Body of pancreas (tissue), 4 donors: ENCODE measurements at regions not wholly inside any gene's neighbourhood (a gene's known extent, or its start where the extent isn't known, plus 50 kb on each side); places are given as distances from the start of the nearest gene placed in this dataset.

Experiments
- ATAC-seq: fragments of 150-250 bp; one replicate; pipeline ENCODE4 v1.9.1; 2016
- DNase-seq, 4 donors: peaks; one replicate each; pipeline ENCODE4 v3.0.0-alpha.2; 2019
- H3K27ac ChIP-seq, 4 donors: fragments of 200-600 bp; sonication (generic); 1 replicate in 3 of 4; 2 replicates in 1 of 4; pipeline versions ENCODE4 v1.5.1 to v1.6.1; 2016 to 2019; ENCODE audit warnings: mild to moderate bottlenecking in 1 of 4, mixed read lengths in 1 of 4, moderate library complexity in 1 of 4
- H3K27me3 ChIP-seq, 2 donors: fragments of 200-600 bp; sonication (generic); one replicate each; pipeline ENCODE4 v1.6.0; 2016; ENCODE audit warnings: mild to moderate bottlenecking in 1 of 2
- H3K36me3 ChIP-seq, 2 donors: fragments of 200-600 bp; sonication (generic); replicated peaks in 1 of 2; 2 replicates each; pipeline ENCODE4 v1.5.1; 2016; ENCODE audit warnings: low read depth in 2 of 2; ENCODE audit not compliant: insufficient read depth in 1 of 2
- H3K4me1 ChIP-seq: fragments of 200-600 bp; sonication (generic); one replicate; pipeline ENCODE4 v1.6.0; 2016
- H3K4me3 ChIP-seq, 2 donors: fragments of 200-600 bp; sonication (generic); 1 replicate in 1 of 2; 2 replicates in 1 of 2; pipeline ENCODE4 v1.5.1; 2016 to 2019
- H3K9me3 ChIP-seq, 3 donors: fragments of 200-600 bp; sonication (generic); 1 replicate in 2 of 3; 2 replicates in 1 of 3; pipeline ENCODE4 v1.5.1; 2016
- CTCF ChIP-seq, 7 experiments: fragments of 450-650 bp in 4 of 7; fragments of 200-600 bp in 3 of 7; sonication (generic) in 3 of 7; IDR thresholded peaks; one replicate each; pipeline ENCODE4 v1.5.1; 2016 to 2019; ENCODE audit warnings: antibody characterized with exemption in 7 of 7
- POLR2A ChIP-seq, 3 donors: fragments of 450-650 bp; IDR thresholded peaks; one replicate each; pipeline ENCODE4 v1.6.1; 2016; ENCODE audit warnings: antibody characterized with exemption in 3 of 3, mild to moderate bottlenecking in 2 of 3
- WGBS, 2 donors: methylation state at CpG; one replicate each; pipeline ENCODE4 v1.1.5; 2017; 5-methylcytosine and 5-hydroxymethylcytosine counted together
- intact Hi-C: fragments of 100-400 bp; cut with DNase I; formaldehyde crosslinking; loops from one replicate; pipeline ENCODE4 v1.15.1; 2023

GRCh38 chr3:7927864-7928263, 573.8 kb upstream of the LMCD1 start:
- no peak for ATAC-seq
- Histone ChIP-seq H3K4me3 (no peak overlapping the region), H3K36me3 (no peaks in the 10 kb centered on the region), H3K4me1 (no peaks in the 10 kb centered on the region), H3K9me3 (no peaks in the 10 kb centered on the region), H3K27me3 (no peaks in the 10 kb centered on the region), H3K27ac (no peak overlapping the region)
- TF ChIP-seq POLR2A (IDR thresholded peaks at IDR 0.05) = no peak
- no peak for TF ChIP-seq CTCF (IDR thresholded peaks at IDR 0.05)
- intact Hi-C loops = no loop called here
- no peak for DNase-seq

GRCh38 chr3:7929319-7929889, 572.2 kb upstream of the LMCD1 start:
- WGBS, 2 donors = 20 to 22% methylated on average over 2 of the region's 2 CpGs
- Histone ChIP-seq H3K36me3 (no peaks in the 10 kb centered on the region), H3K27ac (no peak overlapping the region), H3K4me3 (no peak overlapping the region), H3K4me1 (no peaks in the 10 kb centered on the region), H3K9me3 (peaks cover 0 to 3% (median 0%) of the 10 kb centered on the region in 3 donors), H3K27me3 (no peaks in the 10 kb centered on the region)
- intact Hi-C loops = no loop called here
- ATAC-seq (no peak), DNase-seq (no peak)
- TF ChIP-seq POLR2A (IDR thresholded peaks at IDR 0.05) (no peak), CTCF (IDR thresholded peaks at IDR 0.05) (no peak)

- ATAC-seq = no peak
- H3K27ac ChIP-seq = no peak overlapping the region
- H3K27me3 ChIP-seq = no peaks in the 10 kb centered on the region
- peaks cover 0 to 5% (median 0%) of the 10 kb centered on the region in 3 donors for H3K9me3 ChIP-seq
- TF ChIP-seq CTCF (IDR thresholded peaks at IDR 0.05) = no peak
- no peak for TF ChIP-seq POLR2A (IDR thresholded peaks at IDR 0.05)
- intact Hi-C loops = no loop called here
- H3K4me3 ChIP-seq = no peak overlapping the region
- no peak for DNase-seq
- H3K4me1 ChIP-seq = no peaks in the 10 kb centered on the region
- 50 to 58% methylated on average over 2 of the region's 2 CpGs for WGBS, 2 donors
- no peaks in the 10 kb centered on the region for H3K36me3 ChIP-seq
Observed at GRCh38 chr3:7934362-7934761, 567.3 kb upstream of the LMCD1 start.

- H3K36me3 ChIP-seq = no peaks in the 10 kb centered on the region
- TF ChIP-seq POLR2A (IDR thresholded peaks at IDR 0.05) (no peak), CTCF (IDR thresholded peaks at IDR 0.05) (no peak)
Observed at GRCh38 chr3:7947930-7948329, 553.7 kb upstream of the LMCD1 start.

GRCh38 chr3:7950890-7951289, 550.7 kb upstream of the LMCD1 start:
- Histone ChIP-seq H3K4me3 (no peak overlapping the region), H3K27ac (no peak overlapping the region), H3K9me3 (no peaks in the 10 kb centered on the region), H3K27me3 (no peaks in the 10 kb centered on the region), H3K36me3 (no peaks in the 10 kb centered on the region), H3K4me1 (no peaks in the 10 kb centered on the region)
- TF ChIP-seq POLR2A (IDR thresholded peaks at IDR 0.05) (no peak), CTCF (IDR thresholded peaks at IDR 0.05) (no peak)
- intact Hi-C loops = no loop called here
- DNase-seq (no peak), ATAC-seq (no peak)
- 64 to 78% methylated on average over 3 of the region's 3 CpGs for WGBS, 2 donors

More at GRCh38 chr3:7947930-7948329, 553.7 kb upstream of the LMCD1 start:
- no peak overlapping the region for H3K4me3 ChIP-seq
- intact Hi-C loops = no loop called here
- ATAC-seq = no peak
- no peak for DNase-seq
- H3K27ac ChIP-seq = no peak overlapping the region
- no peaks in the 10 kb centered on the region for H3K27me3 ChIP-seq
- no peaks in the 10 kb centered on the region for H3K4me1 ChIP-seq
- H3K9me3 ChIP-seq = no peaks in the 10 kb centered on the region
